NCI-H1105 (cell line): ENCODE measurements at regions not wholly inside any gene's neighbourhood (a gene's known extent, or its start where the extent isn't known, plus 50 kb on each side); places are given as distances from the start of the nearest gene placed in this dataset.
"Not testable (repeated sequence)": the region's sequence is repeated elsewhere in the genome, so short reads cannot be mapped to it uniquely, and the experiment has no call there.

ENCODE experiments used
- DNase-seq: peaks from one replicate; lab custom pipeline; 2025; lab: John Stamatoyannopoulos, UW

GRCh38 chr1:30120245-30121000 is 603.0 kb downstream of the MATN1 start:
- no peak for DNase-seq

GRCh38 chr1:30117685-30118084 is 605.7 kb downstream of the MATN1 start:
- no peak for DNase-seq

GRCh38 chr1:30111431-30111830 is 612.0 kb downstream of the MATN1 start:
- DNase-seq: peak; percentile 29

GRCh38 chr1:30110846-30111245 is 612.5 kb downstream of the MATN1 start:
- DNase-seq: no peak

- DNase-seq: no peak
Observed at GRCh38 chr1:30109853-30110252, 613.5 kb downstream of the MATN1 start.

- DNase-seq: no peak
Observed at GRCh38 chr1:30108186-30108585, 615.2 kb downstream of the MATN1 start.

GRCh38 chr1:30106125-30106524 is 617.3 kb downstream of the MATN1 start:
- no peak for DNase-seq

GRCh38 chr1:30104551-30104950 is 618.8 kb downstream of the MATN1 start:
- no peak for DNase-seq

- no peak for DNase-seq
Observed at GRCh38 chr1:30103708-30104411, 619.5 kb downstream of the MATN1 start.

- DNase-seq: no peak
Observed at GRCh38 chr1:30102605-30103004, 620.8 kb downstream of the MATN1 start.

GRCh38 chr1:30101487-30102227 is 621.7 kb downstream of the MATN1 start:
- no peak for DNase-seq

- no peak for DNase-seq
Observed at GRCh38 chr1:30101016-30101415, 622.4 kb downstream of the MATN1 start.

GRCh38 chr1:30100524-30100862 is 622.9 kb downstream of the MATN1 start:
- DNase-seq: no peak

GRCh38 chr1:30099587-30100523 is 623.5 kb downstream of the MATN1 start:
- no peak for DNase-seq

- not testable (repeated sequence) for DNase-seq
Observed at GRCh38 chr1:30097851-30098250, 625.5 kb downstream of the MATN1 start.

GRCh38 chr1:30095451-30096025 is 627.8 kb downstream of the MATN1 start:
- no peak for DNase-seq

- DNase-seq: no peak
Observed at GRCh38 chr1:30095051-30095450, 628.3 kb downstream of the MATN1 start.

- no peak for DNase-seq
Observed at GRCh38 chr1:30092051-30092858, 631.1 kb downstream of the MATN1 start.

- DNase-seq: no peak
Observed at GRCh38 chr1:30090162-30090820, 633.1 kb downstream of the MATN1 start.

- peak; percentile 98 for DNase-seq
Observed at GRCh38 chr1:30089024-30089430, 634.4 kb downstream of the MATN1 start.
